ENCODE measurements at regions not wholly inside any gene's neighbourhood (a gene's known extent, or its start where the extent isn't known, plus 50 kb on each side); places are given as distances from the start of the nearest gene placed in this dataset.

GRCh38 chr6:132067286-132067685, 116.1 kb upstream of the CCN2 start:
- Histone ChIP-seq H2AFZ (replicated peaks; ENCODE audit: low read length, poor library complexity) (peak overlapping the region; percentile 64), H2AK9ac (replicated peaks; ENCODE audit: low read depth, low read length, poor library complexity) (no peak overlapping the region), H3K18ac (ENCODE audit: low read depth, low read length) (peak overlapping the region; percentile 93), H3K27me3 (ENCODE audit: control insufficient read depth, insufficient read depth, low read length) (no peaks in the 10 kb centered on the region), H3K4me1 (ENCODE audit: control insufficient read depth, insufficient read depth, low read length) (peaks cover 6% of the 10 kb centered on the region; the same call in 1 of the 2 replicates), H3K4ac (ENCODE audit: low read depth, low read length) (peak overlapping the region; percentile 75), H3K23ac (ENCODE audit: low read depth, low read length) (peak overlapping the region; percentile 76; the same call in 1 of the 2 replicates), H2AK5ac (ENCODE audit: low read depth, low read length) (peak overlapping the region; percentile 67; the same call in 1 of the 2 replicates), H2BK5ac (ENCODE audit: low read depth, low read length, poor library complexity, severe bottlenecking) (peak overlapping the region; percentile 88), H2BK120ac (ENCODE audit: low read depth, low read length) (peak overlapping the region; percentile 90), H3K36me3 (ENCODE audit: control insufficient read depth, insufficient read depth, low read length) (no peaks in the 10 kb centered on the region), H3K4me2 (ENCODE audit: low read depth, low read length) (no peak overlapping the region), H3K27ac (ENCODE audit: insufficient read depth, low read length) (peak overlapping the region; percentile 74; the same call in 1 of the 2 replicates), H3K9ac (ENCODE audit: low read depth, low read length) (no peak overlapping the region), H3K9me1 (ENCODE audit: insufficient read depth, low read length) (peaks cover 4% of the 10 kb centered on the region; the same call in 1 of the 2 replicates), H3K4me3 (ENCODE audit: insufficient read depth, low read depth, low read length) (no peak overlapping the region), H2BK15ac (ENCODE audit: low read depth, low read length) (peak overlapping the region; percentile 94; the same call in 2 of the 3 replicates), H2BK20ac (ENCODE audit: low read depth, low read length) (peak overlapping the region; percentile 79; the same call in 1 of the 2 replicates), H4K20me1 (ENCODE audit: insufficient read depth, low read length) (no peaks in the 10 kb centered on the region), H3K79me1 (ENCODE audit: low read depth in 1 of 2, low read length in 2 of 2) (no peaks in the 10 kb centered on the region), H3K56ac (ENCODE audit: extremely low read depth, insufficient read depth, low read length) (no peak overlapping the region), H3K14ac (replicated peaks; ENCODE audit: low read depth, low read length) (peak overlapping the region; percentile 81), H4K91ac (ENCODE audit: insufficient read depth, low read depth, low read length) (peak overlapping the region; percentile 86; the same call in 1 of the 2 replicates), H3K9me3 (ENCODE audit: control insufficient read depth, insufficient read depth, low read length) (no peaks in the 10 kb centered on the region), H4K8ac (ENCODE audit: low read depth in 2 of 2, low read length in 2 of 2) (peak overlapping the region; percentile 6 to 86; a peak in 2 of 4 replicates), H4K5ac (ENCODE audit: low read depth, low read length) (peak overlapping the region; percentile 93)
- in situ Hi-C loops (cut with MboI; ENCODE audit: low sequenced_read_pairs) (loop anchor here (5.0 kb wide), 1 partner anchor 105 kb away; no protein-coding TSS in a partner anchor), intact Hi-C loops (cut with micrococcal nuclease) (no loop called here), dilution Hi-C loops (cut with HindIII; ENCODE audit: low sequenced_read_pairs, unreplicated experiment) (no loop called here)
- peak; percentile 31 for DNase-seq
- CTCF ChIA-PET, result no interaction called here
- WGBS, 2 experiments (ENCODE audit: extremely low coverage in 2 of 2, insufficient read length in 1 of 2), result no CpG with 5 or more reads among the region's 4 CpGs
- BruUV-seq (replicated peaks), result no TSS peak
- TF ChIP-seq RAD21 (IDR thresholded peaks at IDR 0.05; ENCODE audit: low read length) (no peak), CTCF (conservative IDR thresholded peaks at IDR 0.05; ENCODE audit: low read depth, low read length) (no peak), BHLHE40 (IDR thresholded peaks at IDR 0.05; ENCODE audit: low read depth, low read length) (no peak), CEBPB (IDR thresholded peaks at IDR 0.05; ENCODE audit: low read depth, low read length) (no peak), MAFK (IDR thresholded peaks at IDR 0.05; ENCODE audit: low read depth, low read length) (no peak), MXI1 (IDR thresholded peaks at IDR 0.05; ENCODE audit: borderline replicate concordance, low read depth, low read length) (no peak), SMC3 (IDR thresholded peaks at IDR 0.05; ENCODE audit: low read depth, low read length) (no peak), CHD1 (IDR thresholded peaks at IDR 0.05; ENCODE audit: low read depth, low read length) (no peak), USF2 (IDR thresholded peaks at IDR 0.05; ENCODE audit: low read depth, low read length) (no peak), RFX5 (IDR thresholded peaks at IDR 0.05; ENCODE audit: low read depth, low read length) (no peak), POLR2A (IDR thresholded peaks at IDR 0.05; ENCODE audit: low read depth, low read length) (no peak), FOS (IDR thresholded peaks at IDR 0.05; ENCODE audit: low read depth, low read length) (no peak), ELK1 (IDR thresholded peaks at IDR 0.05; ENCODE audit: borderline replicate concordance, low read depth, low read length) (no peak), MAZ (IDR thresholded peaks at IDR 0.05; ENCODE audit: borderline replicate concordance, low read depth, low read length) (no peak), RCOR1 (IDR thresholded peaks at IDR 0.05; ENCODE audit: insufficient replicate concordance, low read length) (no peak)
- POLR2A ChIA-PET (ENCODE audit: unreplicated experiment), result interaction anchor here (0.7 to 1.6 kb wide), 3 partner anchors 114 to 117 kb away, joined by 6 to 8 read pairs (median 7); partner anchors contain the start of gene CCN2
- ATAC-seq (ENCODE audit: low read depth), result no peak

Data from IMR-90 (cell line).